Endothelial cell of umbilical vein (primary cell): ENCODE measurements at regions not wholly inside any gene's neighbourhood (a gene's known extent, or its start where the extent isn't known, plus 50 kb on each side); places are given as distances from the start of the nearest gene placed in this dataset.
A peak's percentile ranks its signal among the peaks of the same experiment; 100 is the strongest.

Experiments
- BruUV-seq: library from RNA; stranded (reverse); fragments of 400-500 nt; replicated peaks from 2 replicates; lab custom pipeline; 2021; lab: Mats Ljungman, UMichigan
- CTCF ChIA-PET: fragments of 300-600, 350-600 bp; sonication (Branson Sonifier 250); formaldehyde crosslinking; loops from one replicate; lab custom pipeline; 2021; ENCODE audit warnings: antibody characterized with exemption, inconsistent platforms; lab: Charles Lee
- POLR2A ChIA-PET: fragments of 300-600, 350-600 bp; sonication (Branson Sonifier 250); formaldehyde crosslinking; loops from one replicate; lab custom pipeline; 2021; ENCODE audit warnings: antibody characterized with exemption, inconsistent platforms; lab: Charles Lee
- DNase-seq: peaks from one replicate; pipeline ENCODE4 v3.0.0-alpha.2; 2011; ENCODE audit warnings: low read depth, low spot score
- FAIRE-seq: peaks from 2 replicates; lab custom pipeline; 2011; peaks lifted over from hg19 to GRCh38; lab: Jason Lieb, UNC
- H2AFZ ChIP-seq: 2 replicates; pipeline ENCODE4 v1.6.0; 2012; ENCODE audit warnings: low read depth, low read length, control low read depth, inconsistent platforms
- H3K27ac ChIP-seq: 2 replicates; pipeline ENCODE4 v1.5.1; 2011; ENCODE audit warnings: low read depth, mild to moderate bottlenecking, control low read depth, low read length, moderate library complexity; ENCODE audit not compliant: insufficient read depth
- H3K27me3 ChIP-seq, 2 experiments: 2 replicates each; pipeline versions ENCODE4 v1.6.0 to v1.6.1; 2011; ENCODE audit warnings: low read length in 2 of 2, mixed read lengths in 1 of 2; ENCODE audit not compliant: control insufficient read depth in 2 of 2, insufficient read depth in 2 of 2
- H3K36me3 ChIP-seq, 2 experiments: 2 replicates in 1 of 2; 3 replicates in 1 of 2; pipeline ENCODE4 v1.5.1; 2011; ENCODE audit warnings: low read length in 2 of 2, mild to moderate bottlenecking in 1 of 2, moderate library complexity in 1 of 2; ENCODE audit not compliant: control insufficient read depth in 2 of 2, insufficient read depth in 2 of 2; ENCODE audit errors: extremely low read depth in 1 of 2
- H3K4me1 ChIP-seq: 3 replicates; pipeline ENCODE4 v1.5.1; 2011; ENCODE audit warnings: mild to moderate bottlenecking, low read length; ENCODE audit not compliant: control insufficient read depth, insufficient read depth; ENCODE audit errors: extremely low read depth
- H3K4me2 ChIP-seq: 2 replicates; pipeline ENCODE4 v1.6.1; 2011; ENCODE audit warnings: low read length, control low read depth, mixed read lengths; ENCODE audit not compliant: insufficient read depth
- H3K4me3 ChIP-seq, 3 experiments: fragments of 200-600 bp in 1 of 3; sonication (generic), shearing (Covaris generic) in 1 of 3; replicated peaks in 1 of 3; 2 replicates each; pipeline ENCODE4 v1.5.1; 2011 to 2016; ENCODE audit warnings: control low read depth in 3 of 3, low read length in 3 of 3, mild to moderate bottlenecking in 2 of 3, inconsistent platforms in 1 of 3, low read depth in 1 of 3, moderate library complexity in 1 of 3; ENCODE audit not compliant: insufficient read depth in 1 of 3
- H3K79me2 ChIP-seq: 2 replicates; pipeline ENCODE4 v1.6.0; 2012; ENCODE audit warnings: low read length, inconsistent platforms; ENCODE audit not compliant: control insufficient read depth, insufficient read depth
- H3K9ac ChIP-seq: replicated peaks from 2 replicates; pipeline ENCODE3; 2011; ENCODE audit warnings: low read length, control low read depth; ENCODE audit not compliant: insufficient read depth; ENCODE audit errors: extremely low read depth
- H3K9me1 ChIP-seq: replicated peaks from 3 replicates; pipeline ENCODE4 v1.6.0; 2011; ENCODE audit warnings: mild to moderate bottlenecking, low read length; ENCODE audit not compliant: control insufficient read depth, insufficient read depth; ENCODE audit errors: extremely low read depth
- H3K9me3 ChIP-seq: replicated peaks from 2 replicates; pipeline ENCODE4 v1.5.1; 2012; ENCODE audit warnings: low read length, inconsistent platforms; ENCODE audit not compliant: control insufficient read depth, insufficient read depth
- H4K20me1 ChIP-seq: replicated peaks from 2 replicates; pipeline ENCODE3; 2011; ENCODE audit warnings: mild to moderate bottlenecking, low read length; ENCODE audit not compliant: control insufficient read depth, insufficient read depth; ENCODE audit errors: extremely low read depth
- EZH2 ChIP-seq: IDR thresholded peaks from 2 replicates; pipeline ENCODE4 v1.6.1; 2012; ENCODE audit warnings: borderline replicate concordance, low read depth, mild to moderate bottlenecking, moderate library complexity, low read length, inconsistent platforms; ENCODE audit not compliant: severe bottlenecking
- FOS ChIP-seq: IDR thresholded peaks from 2 replicates; pipeline ENCODE4 v1.6.1; 2011; ENCODE audit warnings: mild to moderate bottlenecking, low read length, moderate library complexity, borderline replicate concordance; ENCODE audit not compliant: insufficient read depth
- GATA2 ChIP-seq: IDR thresholded peaks from 2 replicates; pipeline ENCODE4 v1.7.0; 2011; ENCODE audit warnings: low read depth, mild to moderate bottlenecking, moderate library complexity, mixed read lengths, low read length; ENCODE audit not compliant: insufficient read length, insufficient read depth
- JUN ChIP-seq: IDR thresholded peaks from 2 replicates; pipeline ENCODE4 v1.6.1; 2011; ENCODE audit warnings: borderline replicate concordance, low read depth; ENCODE audit not compliant: insufficient read length, insufficient read depth
- MYC ChIP-seq: IDR thresholded peaks from one replicate; pipeline ENCODE4 v1.6.1; 2011; ENCODE audit warnings: mild to moderate bottlenecking, low read depth, low read length
- POLR2A ChIP-seq: IDR thresholded peaks from 2 replicates; pipeline ENCODE4 v1.6.1; 2012; ENCODE audit warnings: low read depth, mild to moderate bottlenecking, control low read depth, low read length
- POLR2AphosphoS5 ChIP-seq: IDR thresholded peaks from 2 replicates; pipeline ENCODE4 v1.6.1; 2012; ENCODE audit warnings: low read depth, mild to moderate bottlenecking, control low read depth, low read length, moderate library complexity; ENCODE audit not compliant: insufficient read depth
- dilution Hi-C: fragments of 300-500 bp; cut with MboI; formaldehyde crosslinking; loops from one replicate; pipeline ENCODE4 v1.15.0; 2019; ENCODE audit warnings: low sequenced_read_pairs; ENCODE audit not compliant: extremely low pct_ligation_motif_present
- intact Hi-C: fragments of 100-400 bp; cut with micrococcal nuclease; formaldehyde crosslinking; loops from one replicate; pipeline ENCODE4 v1.10.0; 2022
- TF ChIP-seq, protein P1 (sequence below), 2 donors: IDR thresholded peaks; 1 replicate in 1 of 2; 2 replicates in 1 of 2; pipeline ENCODE4 v1.5.1; 2011; ENCODE audit warnings: low read length in 2 of 2, mild to moderate bottlenecking in 2 of 2, moderate library complexity in 2 of 2, control low read depth in 1 of 2, inconsistent platforms in 1 of 2, low read depth in 1 of 2; ENCODE audit not compliant: insufficient read depth in 1 of 2; ENCODE audit errors: extremely low read depth in 1 of 2
- TF ChIP-seq, protein P2 (sequence below): IDR thresholded peaks from 2 replicates; pipeline ENCODE4 v1.6.1; 2011; ENCODE audit not compliant: insufficient read depth, insufficient read length

DNA sequence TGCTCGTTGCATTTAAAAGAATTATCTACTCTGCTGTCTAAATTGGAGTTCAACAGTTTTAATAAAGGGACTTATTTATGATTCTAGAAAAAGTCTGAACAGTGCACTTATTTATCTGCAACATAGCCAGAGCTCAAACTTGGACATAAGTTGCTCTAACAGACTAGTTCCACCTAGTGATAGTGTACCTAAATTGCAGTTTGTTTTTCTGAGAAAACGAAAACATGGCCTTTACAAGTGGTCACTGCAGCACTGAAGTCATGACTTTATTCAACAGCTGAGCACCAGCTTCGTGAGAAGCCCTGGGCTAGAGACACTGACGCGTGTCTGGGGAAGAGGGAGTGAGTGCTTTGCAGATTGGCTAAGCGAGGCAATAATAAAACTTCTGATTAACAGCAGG lies 77.3 kb upstream of the IGSF1 start:
- POLR2A ChIA-PET: no interaction called here
- Histone ChIP-seq H3K9me3 (no peaks in the 10 kb centered on the region), H3K4me1 (no peaks in the 10 kb centered on the region), H2AFZ (no peak overlapping the region), H3K79me2 (no peaks in the 10 kb centered on the region), H3K27ac (no peak overlapping the region), H3K9ac (no peak overlapping the region), H3K4me3 (no peak overlapping the region), H3K36me3 (no peaks in the 10 kb centered on the region), H3K27me3 (no peaks in the 10 kb centered on the region), H4K20me1 (no peaks in the 10 kb centered on the region), H3K4me2 (no peak overlapping the region), H3K9me1 (no peaks in the 10 kb centered on the region)
- CTCF ChIA-PET: no interaction called here
- intact Hi-C loops: no loop called here
- FAIRE-seq (no peak), DNase-seq (peak; percentile 0)
- no peak for TF ChIP-seq FOS
- no peak for TF ChIP-seq POLR2AphosphoS5
- no peak for TF ChIP-seq MYC
- TF ChIP-seq, protein P1, sequence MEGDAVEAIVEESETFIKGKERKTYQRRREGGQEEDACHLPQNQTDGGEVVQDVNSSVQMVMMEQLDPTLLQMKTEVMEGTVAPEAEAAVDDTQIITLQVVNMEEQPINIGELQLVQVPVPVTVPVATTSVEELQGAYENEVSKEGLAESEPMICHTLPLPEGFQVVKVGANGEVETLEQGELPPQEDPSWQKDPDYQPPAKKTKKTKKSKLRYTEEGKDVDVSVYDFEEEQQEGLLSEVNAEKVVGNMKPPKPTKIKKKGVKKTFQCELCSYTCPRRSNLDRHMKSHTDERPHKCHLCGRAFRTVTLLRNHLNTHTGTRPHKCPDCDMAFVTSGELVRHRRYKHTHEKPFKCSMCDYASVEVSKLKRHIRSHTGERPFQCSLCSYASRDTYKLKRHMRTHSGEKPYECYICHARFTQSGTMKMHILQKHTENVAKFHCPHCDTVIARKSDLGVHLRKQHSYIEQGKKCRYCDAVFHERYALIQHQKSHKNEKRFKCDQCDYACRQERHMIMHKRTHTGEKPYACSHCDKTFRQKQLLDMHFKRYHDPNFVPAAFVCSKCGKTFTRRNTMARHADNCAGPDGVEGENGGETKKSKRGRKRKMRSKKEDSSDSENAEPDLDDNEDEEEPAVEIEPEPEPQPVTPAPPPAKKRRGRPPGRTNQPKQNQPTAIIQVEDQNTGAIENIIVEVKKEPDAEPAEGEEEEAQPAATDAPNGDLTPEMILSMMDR (IDR thresholded peaks at IDR 0.05; ENCODE audit: extremely low read depth in 1 of 2, insufficient read depth in 1 of 2, low read depth in 1 of 2, low read length in 2 of 2): no peak
- no peak for TF ChIP-seq GATA2
- no peak for TF ChIP-seq JUN
- TF ChIP-seq POLR2A: no peak
- TF ChIP-seq, protein P2, sequence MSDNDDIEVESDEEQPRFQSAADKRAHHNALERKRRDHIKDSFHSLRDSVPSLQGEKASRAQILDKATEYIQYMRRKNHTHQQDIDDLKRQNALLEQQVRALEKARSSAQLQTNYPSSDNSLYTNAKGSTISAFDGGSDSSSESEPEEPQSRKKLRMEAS: no peak
- TF ChIP-seq EZH2: no peak
- dilution Hi-C loops: no loop called here
- BruUV-seq: no TSS peak
